HG03457 (cell line): ENCODE measurements at regions not wholly inside any gene's neighbourhood (a gene's known extent, or its start where the extent isn't known, plus 50 kb on each side); places are given as distances from the start of the nearest gene placed in this dataset.

ENCODE experiments used
- ATAC-seq: cut with Tn5 transposase; IDR thresholded peaks from one replicate; pipeline ENCODE4 v1.9.1; 2021; ENCODE audit warnings: moderate number of reproducible peaks; ENCODE audit not compliant: unreplicated experiment

- no peak for ATAC-seq
These were observed 227.4 kb downstream of the MAN2A1 start for GRCh38 chr5:109917154-109917546.

- ATAC-seq: no peak
These were observed 228.2 kb downstream of the MAN2A1 start for GRCh38 chr5:109917966-109918365.

DNA sequence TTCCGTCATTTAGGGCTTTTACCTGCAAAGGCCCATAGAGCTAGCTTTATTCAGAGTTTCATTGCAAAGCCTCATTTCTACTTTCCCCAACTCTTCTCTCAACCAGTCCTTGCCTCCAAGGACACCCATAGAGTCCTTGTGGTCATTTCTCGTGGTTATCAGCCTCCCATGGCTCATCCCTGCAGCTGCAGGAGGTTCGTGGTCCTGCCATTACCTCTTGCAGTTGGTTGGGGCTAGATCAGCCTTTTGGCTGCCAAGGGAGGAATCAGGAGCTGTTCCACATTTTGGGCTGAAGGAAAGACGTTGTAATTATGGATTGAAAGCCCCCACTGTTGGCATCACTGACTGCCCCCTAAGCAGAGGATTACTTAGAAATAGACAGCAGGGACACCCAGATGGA is 231.0 kb downstream of the MAN2A1 start:
- ATAC-seq: no peak

- no peak for ATAC-seq
These were observed 232.1 kb downstream of the MAN2A1 start for GRCh38 chr5:109921735-109922380.

GRCh38 chr5:109922381-109922995 is 232.8 kb downstream of the MAN2A1 start:
- no peak for ATAC-seq

DNA sequence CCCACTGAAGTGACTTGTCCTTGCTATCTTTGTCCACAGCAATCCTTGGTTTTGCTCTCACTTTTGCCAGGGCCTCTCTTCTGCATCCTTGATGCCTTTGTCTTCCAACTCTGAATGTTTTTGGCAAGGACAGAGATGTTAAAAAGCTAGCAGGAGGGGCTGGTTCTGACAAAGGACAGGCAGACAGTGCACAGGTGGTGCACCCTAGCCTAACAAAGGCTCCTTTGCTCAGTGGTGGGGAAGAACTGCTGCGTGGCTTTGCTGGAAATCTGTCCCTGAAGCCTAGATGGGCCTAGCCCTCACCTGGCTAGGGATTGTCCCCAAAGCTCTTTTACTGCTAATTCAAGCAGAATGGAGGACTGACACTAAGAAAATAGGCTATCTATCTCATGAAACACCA is 233.5 kb downstream of the MAN2A1 start:
- ATAC-seq: no peak

DNA sequence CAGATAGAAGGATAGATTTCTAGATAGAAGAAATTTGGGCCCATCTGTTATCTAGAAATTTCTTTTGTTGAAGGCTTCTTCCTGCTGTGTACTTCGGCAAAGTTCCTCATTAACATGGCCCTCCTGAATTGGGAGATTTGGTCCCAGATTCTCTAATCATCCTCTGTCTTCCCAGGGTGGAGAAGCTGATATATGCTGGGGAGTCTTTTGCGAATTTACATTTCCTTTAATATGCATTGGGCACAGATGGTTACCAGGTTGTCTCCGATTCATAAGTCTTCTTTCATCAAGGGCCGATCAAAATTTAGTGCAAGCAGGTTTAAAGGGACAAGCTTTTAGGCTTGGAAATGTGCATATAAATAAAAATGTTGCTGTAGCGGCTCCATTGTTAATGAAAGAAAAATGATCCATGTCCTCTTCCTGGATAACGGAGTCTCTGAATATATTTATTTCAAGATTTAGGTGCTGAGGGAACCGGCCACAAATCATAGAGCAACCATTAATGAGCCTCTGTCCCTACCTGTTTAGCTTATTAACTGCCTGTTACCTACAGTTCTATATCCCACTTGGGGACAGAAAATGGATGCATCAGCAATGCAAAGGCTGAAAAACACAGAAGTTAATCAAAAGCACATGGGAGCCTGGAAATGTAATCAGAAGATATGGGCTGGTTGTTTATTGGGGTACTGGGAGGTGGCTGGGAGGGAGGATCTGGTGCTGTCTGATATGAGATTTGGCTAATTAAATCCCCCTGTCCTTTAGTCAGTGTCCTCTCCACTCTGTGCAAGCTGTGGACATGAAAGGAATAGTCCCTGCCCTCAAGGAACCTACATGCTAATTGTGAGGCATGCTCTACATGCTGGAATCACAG is 234.7 kb downstream of the MAN2A1 start:
- ATAC-seq: no peak

DNA sequence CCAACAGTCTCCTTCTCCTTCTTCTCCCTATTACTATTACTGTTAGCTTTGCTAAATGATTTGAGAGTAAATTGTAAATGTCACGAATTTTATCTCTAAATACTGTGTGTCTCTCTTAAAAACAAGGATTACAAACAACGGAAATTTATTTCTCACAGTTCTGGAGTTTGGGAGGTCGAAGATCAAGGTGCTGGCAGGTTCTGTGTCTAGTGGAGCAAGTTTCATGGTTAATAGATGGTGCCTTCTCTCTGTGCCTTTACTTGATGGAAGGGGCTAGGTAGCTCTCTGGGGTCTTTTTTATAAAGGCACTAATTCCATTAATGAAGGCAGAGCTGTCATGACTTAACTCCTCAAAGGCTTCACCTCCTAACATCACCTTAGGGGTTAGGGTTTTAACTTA is 237.9 kb downstream of the MAN2A1 start:
- ATAC-seq: no peak

DNA sequence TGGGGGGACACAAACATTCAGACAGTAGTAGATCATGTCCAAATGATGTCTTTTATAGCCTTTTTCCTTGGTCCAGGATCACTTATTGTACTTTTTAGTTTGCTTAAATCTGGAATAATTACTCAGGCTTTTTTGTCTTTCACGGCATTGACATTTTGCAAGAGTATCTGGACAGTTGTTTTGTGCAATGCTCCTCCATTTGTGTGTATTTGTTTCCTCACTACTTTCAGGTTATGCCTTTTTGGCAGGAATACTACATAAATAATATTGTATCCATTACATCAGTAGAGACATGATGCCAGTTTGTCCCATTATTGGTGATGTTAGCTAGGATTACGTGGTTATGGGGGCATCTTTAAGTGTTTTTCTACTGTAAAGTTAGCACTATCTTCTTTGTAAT is 238.3 kb downstream of the MAN2A1 start:
- no peak for ATAC-seq

- ATAC-seq: no peak
These were observed 239.1 kb downstream of the MAN2A1 start for GRCh38 chr5:109928811-109929210.

DNA sequence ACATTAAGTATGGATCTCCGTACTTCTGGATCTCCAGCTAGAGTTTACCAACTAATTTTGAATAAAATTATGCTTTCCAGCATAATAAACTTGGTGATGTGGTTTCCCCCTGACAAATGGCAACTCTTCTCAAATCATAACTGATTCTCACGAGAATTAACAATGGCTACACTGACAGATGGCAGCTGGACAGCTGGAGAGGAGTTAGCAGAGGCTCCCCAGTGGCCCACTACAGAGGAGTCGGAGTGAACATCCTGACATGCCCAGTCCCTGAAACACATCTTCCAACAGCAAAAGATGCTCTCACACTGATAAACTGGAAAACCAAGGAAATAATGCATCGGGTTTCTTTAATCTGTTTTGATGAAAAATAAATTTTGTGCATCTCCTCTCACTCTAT is 239.6 kb downstream of the MAN2A1 start:
- no peak for ATAC-seq

DNA sequence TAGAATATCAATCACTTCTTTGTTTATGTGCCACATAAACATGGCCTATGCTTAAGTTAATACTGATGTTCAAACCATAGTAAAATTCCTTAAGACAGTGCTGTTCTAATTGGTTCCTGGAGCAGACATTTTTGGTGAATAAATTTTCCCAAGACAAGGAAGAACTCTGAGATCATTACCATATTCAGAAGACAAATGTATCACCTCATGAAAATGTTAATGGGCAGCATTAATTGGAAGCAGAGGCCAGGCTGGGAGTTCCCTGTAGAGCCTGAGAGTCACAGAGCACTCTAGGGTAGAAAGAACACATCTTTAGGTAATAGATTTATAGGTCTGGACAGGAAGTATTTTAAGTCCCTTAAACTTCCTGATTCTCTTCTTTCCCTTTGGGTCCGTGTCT is 240.2 kb downstream of the MAN2A1 start:
- no peak for ATAC-seq

GRCh38 chr5:109931049-109931780 is 241.5 kb downstream of the MAN2A1 start:
- no peak for ATAC-seq

- no peak for ATAC-seq
These were observed 246.2 kb downstream of the MAN2A1 start for GRCh38 chr5:109935833-109936490.

DNA sequence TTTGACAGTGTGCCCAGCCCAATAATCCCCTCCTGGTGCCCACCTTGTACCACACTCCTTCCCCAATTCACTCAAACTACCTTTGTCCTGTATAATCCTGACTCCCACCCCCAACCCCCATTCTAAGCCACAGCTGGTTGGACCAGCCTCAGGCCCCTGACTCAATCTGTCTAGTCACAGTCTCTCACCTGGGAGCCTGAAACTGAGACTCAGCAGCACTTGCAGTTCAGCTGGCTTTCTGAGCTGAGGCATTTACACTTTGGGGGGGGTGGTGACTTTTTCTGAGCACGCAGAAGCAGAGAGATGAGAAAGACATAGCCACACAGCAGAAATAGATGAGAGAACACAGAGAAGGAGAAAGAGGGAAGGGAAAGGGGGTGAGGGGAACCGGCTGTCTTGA is 247.3 kb downstream of the MAN2A1 start:
- ATAC-seq: peak; percentile 62

DNA sequence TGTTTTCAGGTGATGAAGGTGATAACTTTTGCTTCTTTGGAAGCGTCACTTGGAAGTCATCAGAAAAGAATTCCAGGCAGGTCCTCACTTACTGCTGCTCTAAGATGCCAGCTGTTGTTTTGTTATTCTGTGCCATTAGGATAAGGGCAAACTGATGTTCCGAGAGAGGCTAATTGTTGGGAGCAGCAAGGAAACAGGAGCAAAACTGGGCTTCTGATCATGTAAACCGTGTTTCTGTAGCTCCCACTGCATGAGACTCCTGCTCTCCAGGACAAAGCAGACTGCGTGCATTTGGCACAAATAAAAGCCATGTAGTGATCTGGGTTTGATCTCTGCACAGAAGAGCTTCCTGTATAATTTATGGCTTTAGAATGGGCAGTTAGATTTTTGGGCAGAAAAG is 248.2 kb downstream of the MAN2A1 start:
- ATAC-seq: no peak

DNA sequence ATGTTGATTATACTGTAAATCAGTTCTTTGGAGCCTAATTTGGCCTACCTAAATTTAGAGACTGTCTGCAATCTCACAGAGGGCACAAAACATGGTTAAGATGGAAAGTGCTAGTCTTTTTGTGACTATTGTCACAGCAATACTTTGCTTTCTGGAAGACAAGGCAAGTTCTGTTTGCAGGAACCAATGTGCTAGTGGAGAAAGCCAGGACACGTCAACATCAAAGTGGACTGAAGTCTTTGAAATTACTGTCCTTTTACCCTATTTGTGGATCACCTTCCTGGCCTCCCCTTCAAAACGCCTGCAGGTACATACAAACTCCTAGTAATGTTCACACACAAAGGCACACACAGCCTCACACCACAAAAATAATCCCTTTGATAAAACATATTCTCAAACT is 248.7 kb downstream of the MAN2A1 start:
- no peak for ATAC-seq

- ATAC-seq: no peak
These were observed 249.5 kb downstream of the MAN2A1 start for GRCh38 chr5:109939116-109939682.

GRCh38 chr5:109942646-109943045 is 252.9 kb downstream of the MAN2A1 start:
- ATAC-seq: no peak

GRCh38 chr5:109943701-109944235 is 254.0 kb downstream of the MAN2A1 start:
- ATAC-seq: no peak
